NCI-H2227 (cell line): ENCODE measurements at regions not wholly inside any gene's neighbourhood (a gene's known extent, or its start where the extent isn't known, plus 50 kb on each side); places are given as distances from the start of the nearest gene placed in this dataset.

Experiments used
- DNase-seq: peaks from one replicate; lab custom pipeline; 2025; ENCODE audit not compliant: unreplicated experiment; lab: John Stamatoyannopoulos, UW

GRCh38 chr9:95822583-95823431 lies 52.7 kb upstream of the ERCC6L2 start:
- DNase-seq, result no peak

GRCh38 chr9:95822015-95822414 lies 53.5 kb upstream of the ERCC6L2 start:
- DNase-seq, result no peak

DNA sequence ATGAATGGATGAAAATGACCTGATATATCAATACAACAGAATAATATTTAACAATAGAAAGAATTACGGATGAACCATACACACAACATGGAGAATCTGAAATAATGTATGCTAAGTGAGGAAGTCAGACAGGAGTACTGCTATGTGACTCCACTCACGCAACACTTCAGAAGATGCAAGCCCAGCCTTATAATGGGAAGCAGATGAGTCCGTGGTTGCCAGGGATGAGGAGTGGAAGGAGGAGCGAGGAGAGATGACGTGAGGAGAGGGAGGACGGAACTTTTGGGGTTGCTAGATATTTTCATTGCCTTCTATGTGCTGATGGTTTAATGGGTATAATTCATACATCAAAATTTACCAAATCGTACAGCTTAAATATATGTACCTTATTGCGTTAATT lies 55.4 kb upstream of the ERCC6L2 start:
- DNase-seq, result no peak

DNA sequence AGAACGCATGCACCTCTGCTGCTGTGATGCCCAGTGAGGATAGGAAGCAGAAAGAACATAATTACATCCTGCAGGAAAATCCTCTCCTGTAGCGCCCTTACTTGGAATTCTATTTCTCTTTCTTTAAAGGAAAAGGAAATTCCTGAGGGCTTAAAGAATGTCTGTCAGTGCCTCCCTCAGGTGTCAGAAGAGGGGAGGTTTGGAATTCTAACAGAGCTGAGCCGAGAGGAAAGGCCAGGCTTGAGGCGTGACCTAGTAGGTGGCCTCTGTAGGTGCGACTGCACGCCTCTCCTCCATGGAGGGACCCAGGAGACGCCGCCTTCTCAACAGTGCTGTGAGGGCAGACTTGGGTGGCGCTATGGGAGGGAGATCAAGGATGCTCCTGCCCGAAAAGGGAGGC lies 55.9 kb upstream of the ERCC6L2 start:
- no peak for DNase-seq

GRCh38 chr9:95817205-95817604 lies 58.3 kb upstream of the ERCC6L2 start:
- DNase-seq, result no peak

- no peak for DNase-seq
Observed at GRCh38 chr9:95816716-95817115, 58.8 kb upstream of the ERCC6L2 start.

GRCh38 chr9:95815961-95816360 lies 59.5 kb upstream of the ERCC6L2 start:
- DNase-seq, result no peak

DNA sequence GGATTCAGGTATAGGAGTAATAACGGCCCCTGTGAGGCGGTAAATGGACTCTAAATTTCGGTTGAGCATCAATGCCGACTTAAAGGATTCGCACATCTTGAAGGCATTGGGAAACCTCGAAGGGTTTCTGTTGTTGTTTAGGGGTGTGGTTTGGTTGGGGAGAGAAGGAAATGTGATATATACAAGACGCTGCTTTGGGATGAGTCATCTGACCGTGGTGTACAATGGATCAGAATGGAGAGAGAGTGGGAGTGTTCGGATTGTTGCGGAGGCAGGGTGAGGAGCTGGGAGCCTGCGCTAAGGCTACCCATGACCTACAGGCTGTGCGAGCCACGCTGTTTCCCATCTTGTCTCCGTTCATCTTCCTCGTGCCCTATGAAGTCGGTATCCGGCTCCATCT lies 60.4 kb upstream of the ERCC6L2 start:
- DNase-seq, result no peak

DNA sequence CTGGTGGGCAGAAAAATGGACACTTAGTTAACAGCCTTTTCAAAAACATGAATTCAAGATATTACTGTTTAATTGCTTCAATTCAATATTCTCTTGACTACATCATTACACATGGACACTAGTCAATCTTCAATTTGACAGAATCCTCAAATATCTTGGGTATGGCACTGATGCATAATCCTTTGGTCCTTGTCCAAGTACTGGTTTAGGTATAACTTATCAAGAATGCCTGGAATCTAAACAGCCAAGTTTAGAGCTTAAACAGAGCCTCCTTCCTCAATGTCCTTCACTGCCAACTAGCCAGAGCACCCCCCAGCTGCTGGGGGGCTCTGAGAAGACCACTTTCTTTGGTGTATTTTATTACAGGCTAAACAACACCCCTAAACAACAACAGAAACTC lies 61.6 kb upstream of the ERCC6L2 start:
- no peak for DNase-seq

DNA sequence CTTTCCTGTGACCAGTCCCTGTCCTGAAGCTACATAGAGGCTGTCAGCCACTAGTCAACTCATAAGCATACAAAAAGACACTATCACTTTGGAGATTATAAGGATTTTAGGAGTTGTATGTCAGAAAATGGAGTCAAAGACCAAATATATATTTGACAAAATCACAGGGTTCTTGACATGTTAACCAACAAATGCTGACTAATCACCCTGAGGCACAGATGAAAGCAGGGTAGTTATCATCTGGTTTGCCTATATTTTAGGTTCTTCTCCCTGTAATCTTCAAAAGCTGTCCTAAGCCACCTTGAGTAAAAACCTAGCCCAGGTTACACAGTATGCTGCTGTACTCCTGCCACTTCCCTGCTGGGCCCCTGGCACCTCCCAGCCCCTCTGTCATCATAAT lies 64.7 kb upstream of the ERCC6L2 start:
- no peak for DNase-seq

DNA sequence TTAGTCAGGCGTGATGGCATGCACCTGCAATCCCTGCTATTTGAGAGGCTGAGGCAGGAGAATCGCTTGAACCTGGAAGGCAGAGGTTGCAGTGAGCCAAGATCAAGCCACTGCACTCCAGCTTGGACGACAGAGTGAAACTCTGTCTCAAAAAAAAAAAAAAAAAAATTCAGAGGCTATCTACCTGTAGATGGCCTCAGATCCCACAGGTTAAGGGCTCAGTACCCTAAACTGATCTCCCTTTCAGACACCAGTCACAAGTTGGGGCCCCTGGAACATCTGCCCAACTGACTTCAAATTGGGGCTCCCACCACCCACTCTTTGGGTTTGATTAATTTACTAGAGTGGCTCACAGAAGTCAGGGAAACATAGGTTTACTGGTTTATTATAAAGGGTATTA lies 65.4 kb upstream of the ERCC6L2 start:
- no peak for DNase-seq

DNA sequence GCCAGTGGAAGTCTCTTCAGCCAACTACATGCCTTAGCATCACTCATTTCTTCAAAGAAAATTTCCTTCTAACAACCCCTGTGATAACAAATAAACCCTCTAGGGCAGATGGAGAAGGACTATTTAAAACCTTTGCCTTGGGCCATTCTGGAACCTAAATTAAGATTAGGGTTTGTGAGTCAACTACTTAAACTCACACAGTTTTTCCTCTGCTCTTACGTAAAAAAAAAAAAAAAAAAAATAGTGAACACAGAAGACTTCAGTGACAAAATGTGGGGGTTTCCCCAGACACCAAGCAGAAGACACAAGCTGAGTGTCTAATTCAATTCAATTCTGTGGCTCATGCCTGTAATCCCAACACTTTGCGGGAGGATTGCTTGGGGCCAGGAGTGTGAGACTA lies 65.8 kb upstream of the ERCC6L2 start:
- DNase-seq, result no peak

- DNase-seq, result no peak
Observed at GRCh38 chr9:95808011-95808410, 67.5 kb upstream of the ERCC6L2 start.

- DNase-seq, result no peak
Observed at GRCh38 chr9:95807326-95807947, 68.1 kb upstream of the ERCC6L2 start.

DNA sequence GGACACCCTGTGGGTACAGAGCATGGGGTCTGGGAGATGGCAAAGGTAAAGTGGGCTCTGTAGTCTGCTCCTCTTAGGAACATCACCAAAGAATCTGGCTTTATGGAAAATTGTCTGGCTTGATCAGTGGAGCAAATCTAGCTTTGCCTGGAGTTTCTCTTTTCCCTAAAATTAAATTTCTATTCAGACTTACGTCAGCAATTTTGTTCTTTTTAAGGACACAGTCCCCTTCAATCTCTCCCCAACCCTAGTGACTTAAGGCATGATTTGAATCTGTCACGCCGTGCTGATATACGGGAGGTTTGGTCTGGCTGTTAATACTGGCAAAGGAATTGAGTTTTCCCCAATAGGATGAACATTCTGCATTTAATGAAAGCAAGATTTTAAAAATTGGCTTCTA lies 72.3 kb upstream of the ERCC6L2 start:
- no peak for DNase-seq

DNA sequence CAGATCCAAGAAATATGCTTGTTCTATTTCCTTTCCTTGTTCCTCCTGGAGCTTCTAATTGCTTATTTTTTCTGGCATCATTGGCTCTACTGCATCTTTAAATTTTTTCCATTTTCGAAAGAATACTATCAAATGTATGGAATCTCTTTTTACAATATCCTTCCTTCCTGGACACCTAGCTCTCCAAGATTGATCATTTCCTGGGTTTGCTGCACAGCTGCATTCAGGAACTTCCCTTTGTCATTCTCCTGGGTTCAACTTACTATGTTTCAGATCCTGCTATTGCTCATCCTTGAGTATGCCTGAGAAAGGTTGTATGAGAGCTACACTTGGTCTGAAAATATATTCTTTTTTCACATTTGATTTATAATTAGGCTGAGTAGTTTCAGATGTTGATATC lies 73.7 kb upstream of the ERCC6L2 start:
- DNase-seq, result no peak

DNA sequence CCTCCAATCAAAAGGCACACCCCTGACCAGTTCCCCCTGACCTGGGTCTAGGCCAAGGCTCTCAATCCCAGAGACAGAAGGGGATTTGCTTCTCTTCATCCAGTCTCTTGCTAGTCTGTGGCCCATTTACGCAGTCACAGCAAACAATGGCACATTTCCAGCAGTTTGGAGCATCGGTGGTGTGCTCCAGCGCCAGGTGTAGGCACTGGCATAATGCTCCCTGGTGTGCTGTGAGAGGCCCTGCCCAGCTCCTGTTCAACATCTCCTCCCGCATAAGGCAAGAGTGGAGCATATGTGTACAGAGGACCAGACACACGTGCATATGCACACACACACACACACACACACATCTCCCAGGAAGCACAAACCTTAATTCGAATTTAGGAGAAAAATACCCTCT lies 79.5 kb upstream of the ERCC6L2 start:
- DNase-seq, result no peak

DNA sequence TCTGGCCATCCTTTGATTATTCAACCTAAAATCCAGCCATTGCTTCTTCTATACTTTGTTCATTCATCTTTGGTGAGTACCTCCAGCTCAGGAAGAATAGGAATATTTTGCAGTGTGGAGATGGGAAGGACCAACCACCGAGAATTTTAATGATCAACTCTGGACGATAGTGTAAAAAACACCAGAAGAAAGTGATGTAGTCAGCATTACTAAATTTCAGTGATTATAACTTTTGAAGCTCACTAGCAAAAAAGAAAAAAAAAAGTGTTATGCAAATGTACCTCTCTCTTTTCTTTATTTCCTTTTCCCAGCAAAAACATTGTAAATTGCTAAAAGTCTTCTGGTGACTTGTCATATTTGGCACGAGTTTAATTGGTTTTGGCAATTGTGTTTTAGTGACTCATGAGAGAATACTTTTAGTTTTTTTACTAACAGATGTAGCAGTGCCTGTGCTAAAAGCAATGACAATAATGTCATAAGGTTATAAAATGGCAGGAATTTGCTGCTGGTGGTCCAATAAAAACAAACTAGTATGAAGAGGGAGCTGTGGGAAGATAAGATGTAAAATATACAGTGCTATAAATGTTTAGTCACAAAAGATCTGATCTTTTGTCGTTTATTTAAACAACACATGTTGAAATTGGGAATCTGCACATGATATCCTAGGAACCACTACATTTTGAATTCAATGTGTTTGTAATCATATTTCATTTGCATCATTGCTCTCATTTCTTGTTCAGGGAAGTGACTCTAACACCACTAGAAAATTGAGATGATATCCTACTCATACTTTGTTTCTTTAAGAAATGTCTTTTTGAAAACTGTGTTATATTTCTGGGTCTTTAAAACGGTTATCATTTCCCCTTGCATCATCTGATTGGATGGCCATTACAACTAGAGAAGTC lies 81.3 kb upstream of the ERCC6L2 start:
- DNase-seq, result no peak

DNA sequence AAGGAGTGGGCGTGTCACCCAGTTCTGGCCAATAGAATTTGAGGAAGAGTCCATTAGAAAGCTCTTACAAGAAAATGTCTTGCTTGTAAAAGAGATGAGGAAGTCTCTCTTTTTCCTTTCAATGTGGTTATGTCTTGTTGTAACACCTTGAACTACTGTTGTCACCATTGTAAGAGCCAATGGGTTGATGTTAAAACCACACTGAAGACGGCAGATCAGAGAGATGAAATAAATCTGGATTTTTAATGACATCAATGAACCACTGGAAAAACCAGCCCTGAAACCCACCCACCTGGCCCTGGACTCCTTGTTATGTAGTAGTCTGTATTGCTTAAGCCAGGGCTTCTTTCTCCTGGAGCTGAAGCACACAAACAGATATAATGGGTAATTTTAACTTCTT lies 83.8 kb upstream of the ERCC6L2 start:
- no peak for DNase-seq

- no peak for DNase-seq
Observed at GRCh38 chr9:95791286-95791685, 84.2 kb upstream of the ERCC6L2 start.

- DNase-seq, result peak; percentile 44
Observed at GRCh38 chr9:95788521-95788991, 86.9 kb upstream of the ERCC6L2 start.

GRCh38 chr9:95788021-95788420 lies 87.5 kb upstream of the ERCC6L2 start:
- DNase-seq, result no peak
